ENCODE measurements at regions not wholly inside any gene's neighbourhood (a gene's known extent, or its start where the extent isn't known, plus 50 kb on each side); places are given as distances from the start of the nearest gene placed in this dataset.
"Not testable (repeated sequence)": the region's sequence is repeated elsewhere in the genome, so short reads cannot be mapped to it uniquely, and the experiment has no call there.

GRCh38 chr13:81133066-81133465 lies 792.1 kb upstream of the SPRY2 start:
- no peak overlapping the region for H3K4me3 ChIP-seq (ENCODE audit: control insufficient read depth, low read depth, low read length)
- DNase-seq (ENCODE audit: low read depth), result no peak
- TF ChIP-seq CTCF (conservative IDR thresholded peaks at IDR 0.05; ENCODE audit: control insufficient read depth, insufficient read depth, low read depth, low read length), result no peak

- no peak for TF ChIP-seq CTCF (conservative IDR thresholded peaks at IDR 0.05; ENCODE audit: control insufficient read depth, insufficient read depth, low read depth, low read length)
- H3K4me3 ChIP-seq (ENCODE audit: control insufficient read depth, low read depth, low read length), result no peak overlapping the region
- DNase-seq (ENCODE audit: low read depth), result no peak
These were observed 776.5 kb upstream of the SPRY2 start for GRCh38 chr13:81117416-81117815.

GRCh38 chr13:81116461-81117282 lies 775.7 kb upstream of the SPRY2 start:
- DNase-seq (ENCODE audit: low read depth), result no peak
- no peak overlapping the region for H3K4me3 ChIP-seq (ENCODE audit: control insufficient read depth, low read depth, low read length)
- TF ChIP-seq CTCF (conservative IDR thresholded peaks at IDR 0.05; ENCODE audit: control insufficient read depth, insufficient read depth, low read depth, low read length), result no peak

GRCh38 chr13:81109026-81109425 lies 768.1 kb upstream of the SPRY2 start:
- no peak overlapping the region for H3K4me3 ChIP-seq (ENCODE audit: control insufficient read depth, low read depth, low read length)
- DNase-seq (ENCODE audit: low read depth), result no peak
- no peak for TF ChIP-seq CTCF (conservative IDR thresholded peaks at IDR 0.05; ENCODE audit: control insufficient read depth, insufficient read depth, low read depth, low read length)

GRCh38 chr13:81106348-81106747 lies 765.4 kb upstream of the SPRY2 start:
- H3K4me3 ChIP-seq (ENCODE audit: control insufficient read depth, low read depth, low read length), result no peak overlapping the region
- TF ChIP-seq CTCF (conservative IDR thresholded peaks at IDR 0.05; ENCODE audit: control insufficient read depth, insufficient read depth, low read depth, low read length), result no peak
- no peak for DNase-seq (ENCODE audit: low read depth)

GRCh38 chr13:81104035-81104715 lies 763.2 kb upstream of the SPRY2 start:
- no peak for TF ChIP-seq CTCF (conservative IDR thresholded peaks at IDR 0.05; ENCODE audit: control insufficient read depth, insufficient read depth, low read depth, low read length)
- H3K4me3 ChIP-seq (ENCODE audit: control insufficient read depth, low read depth, low read length), result no peak overlapping the region
- DNase-seq (ENCODE audit: low read depth), result no peak

- H3K4me3 ChIP-seq (ENCODE audit: control insufficient read depth, low read depth, low read length); DNase-seq (ENCODE audit: low read depth): not testable (repeated sequence)
These were observed 761.1 kb upstream of the SPRY2 start for GRCh38 chr13:81102066-81102465.

Measured in fibroblast of mammary gland (primary cell).